ENCODE measurements at regions not wholly inside any gene's neighbourhood (a gene's known extent, or its start where the extent isn't known, plus 50 kb on each side); places are given as distances from the start of the nearest gene placed in this dataset.

GRCh38 chr7:12067156-12067831 lies 143.8 kb upstream of the TMEM106B start:
- peak; percentile 49 to 84 (median 74) for TF ChIP-seq CTCF (IDR thresholded peaks at IDR 0.05)
- TF ChIP-seq POLR2A (IDR thresholded peaks at IDR 0.05) = no peak

Data from adrenal gland (tissue), 5 donors.